K562 (cell line): ENCODE measurements at regions not wholly inside any gene's neighbourhood (a gene's known extent, or its start where the extent isn't known, plus 50 kb on each side); places are given as distances from the start of the nearest gene placed in this dataset.

ENCODE experiments used
- ATAC-seq: fragments of 200-7000 bp; cut with Tn5 transposase; 3 replicates; pipeline ENCODE4 v1.9.1; 2020; ENCODE audit warnings: moderate library complexity
- BruUV-seq: library from RNA; stranded (reverse); fragments of 400-500 nt; replicated peaks from 2 replicates; lab custom pipeline; 2021; lab: Mats Ljungman, UMichigan
- CTCF ChIA-PET: fragments of 300-600 bp; formaldehyde crosslinking; extraction: SDS; loops from one replicate; lab custom pipeline; 2021; ENCODE audit warnings: low intra/inter-chr PET ratio; lab: Yijun Ruan, JAX
- POLR2A ChIA-PET: fragments of 300-600, 350-650 bp; sonication (Branson Sonifier 250); formaldehyde crosslinking; extraction: SDS; loops from one replicate; lab custom pipeline; 2021; ENCODE audit warnings: antibody characterized with exemption, inconsistent platforms; lab: Yijun Ruan, JAX
- DNase-seq, 4 experiments: peaks; one replicate each; pipeline versions ENCODE4 v3.0.0 to v3.0.0-alpha.2; 2011 to 2018; ENCODE audit warnings: low spot score in 3 of 4, mixed read lengths in 3 of 4; ENCODE audit errors: extremely low read depth in 1 of 4
- FAIRE-seq: peaks from 2 replicates; lab custom pipeline; 2011; peaks lifted over from hg19 to GRCh38; lab: Jason Lieb, UNC
- H2AFZ ChIP-seq: 2 replicates; pipeline ENCODE4 v1.6.0; 2011; ENCODE audit warnings: low read depth, low read length, control low read depth, inconsistent platforms
- H3K27ac ChIP-seq: fragments of 200-600 bp; 3 replicates; pipeline ENCODE4 v1.8.0; 2011; ENCODE audit warnings: low read depth, mild to moderate bottlenecking, control low read depth, inconsistent platforms, low read length, moderate library complexity, mixed read lengths; ENCODE audit errors: extremely low read depth
- H3K27me3 ChIP-seq, 2 experiments: fragments of 300-600 bp in 1 of 2; 2 replicates in 1 of 2; 3 replicates in 1 of 2; pipeline versions ENCODE4 v1.6.0 to v1.8.0; 2011; ENCODE audit warnings: inconsistent platforms in 2 of 2, low read length in 2 of 2, mild to moderate bottlenecking in 1 of 2, mixed read lengths in 1 of 2, moderate library complexity in 1 of 2; ENCODE audit not compliant: control insufficient read depth in 2 of 2, insufficient read depth in 2 of 2
- H3K36me3 ChIP-seq: fragments of 300-600 bp; 3 replicates; pipeline ENCODE4 v1.8.0; 2011; ENCODE audit warnings: mild to moderate bottlenecking, low read length, inconsistent platforms; ENCODE audit not compliant: control insufficient read depth, insufficient read depth
- H3K4me1 ChIP-seq, 2 experiments: fragments of 200-600 bp in 1 of 2; replicated peaks in 1 of 2; 2 replicates in 1 of 2; 3 replicates in 1 of 2; pipeline versions ENCODE4 v1.5.1 to v1.8.0; 2011; ENCODE audit warnings: inconsistent platforms in 2 of 2, low read length in 2 of 2, mild to moderate bottlenecking in 1 of 2, mixed read lengths in 1 of 2, moderate library complexity in 1 of 2; ENCODE audit not compliant: control insufficient read depth in 2 of 2, insufficient read depth in 2 of 2
- H3K4me2 ChIP-seq: 2 replicates; pipeline ENCODE4 v1.6.1; 2011; ENCODE audit warnings: low read length, control low read depth, inconsistent platforms, mixed read lengths; ENCODE audit not compliant: insufficient read depth
- H3K4me3 ChIP-seq: fragments of 200-600 bp; sonication (generic), shearing (Covaris generic); 2 replicates; pipeline ENCODE4 v1.5.1; 2016; ENCODE audit warnings: control low read depth, inconsistent platforms
- H3K79me2 ChIP-seq: fragments of 200-600 bp; 3 replicates; pipeline ENCODE4 v1.8.0; 2011; ENCODE audit warnings: low read length, inconsistent platforms; ENCODE audit not compliant: control insufficient read depth, insufficient read depth
- H3K9ac ChIP-seq, 2 experiments: 2 replicates each; pipeline versions ENCODE4 v1.6.0 to v1.6.1; 2011; ENCODE audit warnings: low read depth in 2 of 2, low read length in 2 of 2, control low read depth in 1 of 2, inconsistent platforms in 1 of 2, mild to moderate bottlenecking in 1 of 2, mixed read lengths in 1 of 2; ENCODE audit not compliant: insufficient read depth in 1 of 2
- H3K9me1 ChIP-seq: one replicate; pipeline ENCODE4 v1.6.0; 2011; ENCODE audit warnings: inconsistent platforms, mild to moderate bottlenecking, low read length, moderate library complexity; ENCODE audit not compliant: control insufficient read depth, insufficient read depth
- H3K9me3 ChIP-seq: replicated peaks from 2 replicates; pipeline ENCODE4 v1.5.1; 2011; ENCODE audit warnings: low read depth, low read length, inconsistent platforms; ENCODE audit not compliant: control insufficient read depth, insufficient read depth
- H4K20me1 ChIP-seq: replicated peaks from 2 replicates; pipeline ENCODE4 v1.6.1; 2011; ENCODE audit warnings: low read length, inconsistent platforms, mixed read lengths; ENCODE audit not compliant: control insufficient read depth, insufficient read depth
- ASH1L ChIP-seq: fragments of 450-650 bp; IDR thresholded peaks from 2 replicates; pipeline ENCODE4 v1.6.1; 2018; ENCODE audit warnings: borderline replicate concordance, mild to moderate bottlenecking, low read depth; ENCODE audit not compliant: partially characterized antibody
- CREB3 ChIP-seq: fragments of 450-650 bp; conservative IDR thresholded peaks from 2 replicates; pipeline ENCODE4 v1.6.1; 2016; ENCODE audit warnings: missing genetic modification characterization, low read depth, mild to moderate bottlenecking, missing compliant biosample characterization, moderate library complexity
- MED1 ChIP-seq: sonication (generic); formaldehyde crosslinking; IDR thresholded peaks from 2 replicates; pipeline ENCODE4 v1.8.1; 2023; ENCODE audit warnings: missing genetic modification reagents, borderline replicate concordance
- MEF2A ChIP-seq: IDR thresholded peaks from 2 replicates; pipeline ENCODE4 v1.6.1; 2011; ENCODE audit warnings: low read depth, mild to moderate bottlenecking, low read length, moderate library complexity; ENCODE audit not compliant: control insufficient read depth
- MTA2 ChIP-seq: fragments of 450-650 bp; IDR thresholded peaks from 2 replicates; pipeline ENCODE4 v1.6.1; 2016; ENCODE audit warnings: low read depth
- NEUROD1 ChIP-seq: fragments of 150-350 bp; IDR thresholded peaks from 2 replicates; pipeline ENCODE4 v1.6.1; 2014; ENCODE audit warnings: borderline replicate concordance, low read length, low read depth; ENCODE audit not compliant: partially characterized antibody
- NFATC3 ChIP-seq: fragments of 450-650 bp; IDR thresholded peaks from 2 replicates; pipeline ENCODE4 v1.6.1; 2017; ENCODE audit warnings: mild to moderate bottlenecking
- NFYB ChIP-seq: IDR thresholded peaks from 2 replicates; pipeline ENCODE4 v1.6.1; 2011; ENCODE audit warnings: mild to moderate bottlenecking, moderate library complexity; ENCODE audit not compliant: insufficient read length; ENCODE audit errors: extremely low read depth
- NR2F6 ChIP-seq: fragments of 450-650 bp; formaldehyde crosslinking; IDR thresholded peaks from 2 replicates; pipeline ENCODE4 v1.4.0; 2020; ENCODE audit warnings: mild to moderate bottlenecking
- PHF8 ChIP-seq: fragments of 200-600 bp; sonication (generic); IDR thresholded peaks from 2 replicates; pipeline ENCODE4 v1.6.1; 2012; ENCODE audit warnings: mixed run types, mild to moderate bottlenecking, inconsistent platforms, low read length, moderate library complexity, borderline replicate concordance
- POLR2B ChIP-seq: fragments of 450-650 bp; IDR thresholded peaks from 2 replicates; pipeline ENCODE4 v1.6.1; 2018; ENCODE audit warnings: low read depth; ENCODE audit not compliant: partially characterized antibody
- RBM15 ChIP-seq: fragments of 200-400 bp; formaldehyde crosslinking; IDR thresholded peaks from 2 replicates; pipeline ENCODE4 v1.6.1; 2018; ENCODE audit warnings: mild to moderate bottlenecking, low read length, moderate library complexity; ENCODE audit not compliant: insufficient read depth
- RFX7 ChIP-seq: fragments of 250-450 bp; sonication (Bioruptor Pico); IDR thresholded peaks from 2 replicates; pipeline ENCODE4 v1.5.1; 2021; ENCODE audit warnings: mild to moderate bottlenecking
- SPI1 ChIP-seq: IDR thresholded peaks from 2 replicates; pipeline ENCODE4 v1.6.1; 2011; ENCODE audit warnings: low read depth, low read length, control low read depth, borderline replicate concordance
- XRCC3 ChIP-seq: fragments of 450-650 bp; IDR thresholded peaks from 2 replicates; pipeline ENCODE4 v1.6.1; 2017; ENCODE audit warnings: mild to moderate bottlenecking, moderate library complexity
- ZNF140 ChIP-seq: fragments of 250-450 bp; sonication (Bioruptor Pico); IDR thresholded peaks from 2 replicates; pipeline ENCODE4 v1.8.0; 2021; ENCODE audit warnings: moderate library complexity, mild to moderate bottlenecking, inconsistent platforms
- ZNF253 ChIP-seq: fragments of 250-450 bp; sonication (Bioruptor Pico); conservative IDR thresholded peaks from 2 replicates; pipeline ENCODE4 v1.6.1; 2021; ENCODE audit warnings: mild to moderate bottlenecking
- ZNF408 ChIP-seq: fragments of 250-450 bp; sonication (Bioruptor Pico); IDR thresholded peaks from 2 replicates; pipeline ENCODE4 v1.4.0; 2020; ENCODE audit warnings: low read depth, mild to moderate bottlenecking, moderate library complexity
- whole genome bisulfite sequencing: fragments of 100-300 bp; shearing (Covaris generic); methylation state at CpG from one replicate; pipeline ENCODE4 v1.1.6; 2016; ENCODE audit warnings: low coverage, mixed read lengths; ENCODE audit not compliant: insufficient coverage; ENCODE audit errors: missing lambda C conversion rate; 5-methylcytosine and 5-hydroxymethylcytosine counted together
- in situ Hi-C: fragments of 300-500 bp; cut with MboI; formaldehyde crosslinking; loops from 4 replicates; pipeline ENCODE4 v1.15.0; 2018; ENCODE audit warnings: inconsistent platforms, mixed read lengths
- intact Hi-C: fragments of 100-400 bp; cut with micrococcal nuclease; formaldehyde crosslinking; loops from 2 replicates; pipeline ENCODE4 v1.14.2; 2022
- TF ChIP-seq, protein P1 (sequence below), 3 experiments: fragments of 200-800 bp in 1 of 3; fragments of 250-450 bp in 1 of 3; fragments of 450-650 bp in 1 of 3; sonication (Bioruptor Pico) in 1 of 3; sonication (Bioruptor generic) in 1 of 3; formaldehyde crosslinking in 1 of 3; IDR thresholded peaks; 2 replicates each; pipeline versions ENCODE4 v1.6.1 to v1.8.0; 2016 to 2022; ENCODE audit warnings: mild to moderate bottlenecking in 2 of 3, missing genetic modification characterization in 2 of 3, missing compliant biosample characterization in 1 of 3, moderate library complexity in 1 of 3

DNA sequence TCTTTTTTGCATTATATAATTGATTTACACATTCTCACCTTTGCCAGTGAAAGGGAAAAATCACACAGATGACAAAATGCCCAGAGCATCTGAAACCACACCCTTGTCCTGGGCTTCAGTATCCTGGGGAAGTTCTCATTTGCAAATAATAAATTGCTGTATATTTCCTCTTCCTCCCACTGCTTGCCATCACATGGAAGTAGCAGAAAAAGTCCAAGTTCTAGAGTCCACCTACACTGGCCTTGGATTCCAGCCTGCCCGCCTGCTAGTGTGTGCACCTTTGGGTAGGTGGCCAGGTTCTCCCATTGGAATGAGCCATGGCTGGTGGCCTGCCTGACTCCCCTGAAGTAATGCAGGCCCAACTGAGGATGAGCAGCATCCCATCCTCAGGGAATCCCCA lies 149.4 kb downstream of the GADD45G start (continued):
- TF ChIP-seq CREB3 (tag) = no peak

- H3K27me3 ChIP-seq = no peaks in the 10 kb centered on the region; a peak in 1 of 5 replicates
- CTCF ChIA-PET = no interaction called here
- no peak overlapping the region for H3K9ac ChIP-seq
- H4K20me1 ChIP-seq = no peaks in the 10 kb centered on the region
- H3K36me3 ChIP-seq = no peaks in the 10 kb centered on the region
- no peak overlapping the region for H3K4me2 ChIP-seq
- in situ Hi-C loops = no loop called here
- POLR2A ChIA-PET = no interaction called here
- H3K9me3 ChIP-seq = no peaks in the 10 kb centered on the region
- no TSS peak for BruUV-seq
- no peaks in the 10 kb centered on the region for H3K9me1 ChIP-seq
- DNase-seq (no peak), FAIRE-seq (no peak), ATAC-seq (no peak)
- no peak overlapping the region for H3K4me3 ChIP-seq
- intact Hi-C loops = no loop called here
- no peak overlapping the region for H2AFZ ChIP-seq
- H3K79me2 ChIP-seq = no peaks in the 10 kb centered on the region
- no peaks in the 10 kb centered on the region for H3K4me1 ChIP-seq
- no peak overlapping the region for H3K27ac ChIP-seq
- WGBS = 0% methylated on average over 9 of the region's 9 CpGs
- no peak for TF ChIP-seq PHF8
- TF ChIP-seq NR2F6 (CRISPR knock-in tag) = no peak
- TF ChIP-seq, protein P1, sequence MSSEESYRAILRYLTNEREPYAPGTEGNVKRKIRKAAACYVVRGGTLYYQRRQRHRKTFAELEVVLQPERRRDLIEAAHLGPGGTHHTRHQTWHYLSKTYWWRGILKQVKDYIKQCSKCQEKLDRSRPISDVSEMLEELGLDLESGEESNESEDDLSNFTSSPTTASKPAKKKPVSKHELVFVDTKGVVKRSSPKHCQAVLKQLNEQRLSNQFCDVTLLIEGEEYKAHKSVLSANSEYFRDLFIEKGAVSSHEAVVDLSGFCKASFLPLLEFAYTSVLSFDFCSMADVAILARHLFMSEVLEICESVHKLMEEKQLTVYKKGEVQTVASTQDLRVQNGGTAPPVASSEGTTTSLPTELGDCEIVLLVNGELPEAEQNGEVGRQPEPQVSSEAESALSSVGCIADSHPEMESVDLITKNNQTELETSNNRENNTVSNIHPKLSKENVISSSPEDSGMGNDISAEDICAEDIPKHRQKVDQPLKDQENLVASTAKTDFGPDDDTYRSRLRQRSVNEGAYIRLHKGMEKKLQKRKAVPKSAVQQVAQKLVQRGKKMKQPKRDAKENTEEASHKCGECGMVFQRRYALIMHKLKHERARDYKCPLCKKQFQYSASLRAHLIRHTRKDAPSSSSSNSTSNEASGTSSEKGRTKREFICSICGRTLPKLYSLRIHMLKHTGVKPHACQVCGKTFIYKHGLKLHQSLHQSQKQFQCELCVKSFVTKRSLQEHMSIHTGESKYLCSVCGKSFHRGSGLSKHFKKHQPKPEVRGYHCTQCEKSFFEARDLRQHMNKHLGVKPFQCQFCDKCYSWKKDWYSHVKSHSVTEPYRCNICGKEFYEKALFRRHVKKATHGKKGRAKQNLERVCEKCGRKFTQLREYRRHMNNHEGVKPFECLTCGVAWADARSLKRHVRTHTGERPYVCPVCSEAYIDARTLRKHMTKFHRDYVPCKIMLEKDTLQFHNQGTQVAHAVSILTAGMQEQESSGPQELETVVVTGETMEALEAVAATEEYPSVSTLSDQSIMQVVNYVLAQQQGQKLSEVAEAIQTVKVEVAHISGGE (CRISPR knock-in tag; IDR thresholded peaks at IDR 0.05) = no peak
- TF ChIP-seq NFYB = no peak
- no peak for TF ChIP-seq XRCC3
- TF ChIP-seq RFX7 = no peak
- no peak for TF ChIP-seq POLR2B
- no peak for TF ChIP-seq ZNF253 (CRISPR knock-in tag)
- no peak for TF ChIP-seq MTA2
- no peak for TF ChIP-seq ZNF140
- TF ChIP-seq SPI1 = no peak
- TF ChIP-seq NFATC3 = no peak
- TF ChIP-seq MED1 (CRISPR knock-in tag) = no peak
- no peak for TF ChIP-seq MEF2A
- no peak for TF ChIP-seq RBM15
- TF ChIP-seq ASH1L = no peak
- TF ChIP-seq ZNF408 (CRISPR knock-in tag) = no peak
- no peak for TF ChIP-seq NEUROD1
Measured at GRCh38 chr9:89755821-89756220, 151.0 kb downstream of the GADD45G start.
